ENCODE measurements at regions not wholly inside any gene's neighbourhood (a gene's known extent, or its start where the extent isn't known, plus 50 kb on each side); places are given as distances from the start of the nearest gene placed in this dataset.

GRCh38 chr12:115335594-115335993, 651.6 kb upstream of the TBX3 start:
- TF ChIP-seq CTCF (IDR thresholded peaks at IDR 0.05; ENCODE audit: low read depth, low read length), result no peak
- no peak for TF ChIP-seq POLR2A (IDR thresholded peaks at IDR 0.05; ENCODE audit: extremely low read depth, insufficient read length)
- no peak for TF ChIP-seq MAX (IDR thresholded peaks at IDR 0.05; ENCODE audit: low read depth, low read length)
- TF ChIP-seq MYC (IDR thresholded peaks at IDR 0.05; ENCODE audit: low read depth, low read length), result no peak
